ENCODE measurements at regions not wholly inside any gene's neighbourhood (a gene's known extent, or its start where the extent isn't known, plus 50 kb on each side); places are given as distances from the start of the nearest gene placed in this dataset.
A peak's percentile ranks its signal among the peaks of the same experiment; 100 is the strongest.

DNA sequence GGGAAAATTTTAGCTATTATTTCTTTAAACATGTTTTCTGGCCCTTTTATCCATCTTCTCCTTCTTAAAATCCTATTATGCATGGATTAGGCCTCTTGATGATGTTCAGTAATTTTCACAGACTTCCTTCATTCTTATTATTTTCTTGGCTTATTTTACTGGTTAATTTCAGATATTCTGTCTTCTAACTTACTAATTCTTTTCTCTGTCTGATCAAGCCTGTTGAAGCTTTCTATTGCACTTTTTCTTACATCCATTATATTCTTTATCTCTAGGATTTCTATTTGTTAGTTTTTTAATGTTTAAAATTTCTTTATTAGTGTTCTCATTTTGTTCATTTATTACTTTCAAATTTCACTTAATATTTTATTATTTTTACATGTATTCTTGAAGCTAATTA lies 105.3 kb upstream of the GALNT13 start:
- Mint-ChIP-seq H3K9me3 (ENCODE audit: low read depth, unreplicated experiment) (peaks cover 12% of the 10 kb centered on the region), H3K27ac (ENCODE audit: unreplicated experiment) (no peak overlapping the region), H3K36me3 (ENCODE audit: insufficient read depth, unreplicated experiment) (no peaks in the 10 kb centered on the region), H3K27me3 (ENCODE audit: unreplicated experiment) (no peaks in the 10 kb centered on the region), H3K4me3 (ENCODE audit: low read depth, unreplicated experiment) (no peak overlapping the region), H3K4me1 (ENCODE audit: low read depth, unreplicated experiment) (no peaks in the 10 kb centered on the region)
- intact Hi-C loops (cut with micrococcal nuclease; ENCODE audit: unreplicated experiment), result no loop called here
- no TSS peak for BruUV-seq (replicated peaks)
- CTCF ChIA-PET, result no interaction called here
- no peak for DNase-seq
- TF ChIP-seq, protein P1, sequence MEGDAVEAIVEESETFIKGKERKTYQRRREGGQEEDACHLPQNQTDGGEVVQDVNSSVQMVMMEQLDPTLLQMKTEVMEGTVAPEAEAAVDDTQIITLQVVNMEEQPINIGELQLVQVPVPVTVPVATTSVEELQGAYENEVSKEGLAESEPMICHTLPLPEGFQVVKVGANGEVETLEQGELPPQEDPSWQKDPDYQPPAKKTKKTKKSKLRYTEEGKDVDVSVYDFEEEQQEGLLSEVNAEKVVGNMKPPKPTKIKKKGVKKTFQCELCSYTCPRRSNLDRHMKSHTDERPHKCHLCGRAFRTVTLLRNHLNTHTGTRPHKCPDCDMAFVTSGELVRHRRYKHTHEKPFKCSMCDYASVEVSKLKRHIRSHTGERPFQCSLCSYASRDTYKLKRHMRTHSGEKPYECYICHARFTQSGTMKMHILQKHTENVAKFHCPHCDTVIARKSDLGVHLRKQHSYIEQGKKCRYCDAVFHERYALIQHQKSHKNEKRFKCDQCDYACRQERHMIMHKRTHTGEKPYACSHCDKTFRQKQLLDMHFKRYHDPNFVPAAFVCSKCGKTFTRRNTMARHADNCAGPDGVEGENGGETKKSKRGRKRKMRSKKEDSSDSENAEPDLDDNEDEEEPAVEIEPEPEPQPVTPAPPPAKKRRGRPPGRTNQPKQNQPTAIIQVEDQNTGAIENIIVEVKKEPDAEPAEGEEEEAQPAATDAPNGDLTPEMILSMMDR (IDR thresholded peaks at IDR 0.05; ENCODE audit: unreplicated experiment), result no peak

GRCh38 chr2:153770359-153770991 lies 101.2 kb upstream of the GALNT13 start:
- no peaks in the 10 kb centered on the region for H3K36me3 Mint-ChIP-seq (ENCODE audit: insufficient read depth, unreplicated experiment)
- H3K4me1 Mint-ChIP-seq (ENCODE audit: low read depth, unreplicated experiment), result no peaks in the 10 kb centered on the region
- H3K27me3 Mint-ChIP-seq (ENCODE audit: unreplicated experiment), result no peaks in the 10 kb centered on the region
- no TSS peak for BruUV-seq (replicated peaks)
- peaks cover 6% of the 10 kb centered on the region for H3K9me3 Mint-ChIP-seq (ENCODE audit: low read depth, unreplicated experiment)
- CTCF ChIA-PET, result interaction anchor here (0.6 to 1.1 kb wide), 2 partner anchors 25 to 605 kb away, joined by 3 to 6 read pairs; no protein-coding TSS in a partner anchor
- H3K27ac Mint-ChIP-seq (ENCODE audit: unreplicated experiment), result no peak overlapping the region
- TF ChIP-seq, protein P1 (IDR thresholded peaks at IDR 0.05; ENCODE audit: unreplicated experiment), result peak; percentile 20
- DNase-seq, result peak; percentile 7
- intact Hi-C loops (cut with micrococcal nuclease; ENCODE audit: unreplicated experiment), result loop anchor here (1.0 kb wide), 1 partner anchor 605 kb away; no protein-coding TSS in a partner anchor
- H3K4me3 Mint-ChIP-seq (ENCODE audit: low read depth, unreplicated experiment), result no peak overlapping the region

- TF ChIP-seq, protein P1 (IDR thresholded peaks at IDR 0.05; ENCODE audit: unreplicated experiment), result no peak
- no peaks in the 10 kb centered on the region for H3K27me3 Mint-ChIP-seq (ENCODE audit: unreplicated experiment)
- no peak overlapping the region for H3K4me3 Mint-ChIP-seq (ENCODE audit: low read depth, unreplicated experiment)
- H3K9me3 Mint-ChIP-seq (ENCODE audit: low read depth, unreplicated experiment), result no peaks in the 10 kb centered on the region
- H3K4me1 Mint-ChIP-seq (ENCODE audit: low read depth, unreplicated experiment), result no peaks in the 10 kb centered on the region
- no peak overlapping the region for H3K27ac Mint-ChIP-seq (ENCODE audit: unreplicated experiment)
- intact Hi-C loops (cut with micrococcal nuclease; ENCODE audit: unreplicated experiment), result no loop called here
- H3K36me3 Mint-ChIP-seq (ENCODE audit: insufficient read depth, unreplicated experiment), result no peaks in the 10 kb centered on the region
- no peak for DNase-seq
- BruUV-seq (replicated peaks), result no TSS peak
- CTCF ChIA-PET, result no interaction called here
These were observed 91.5 kb upstream of the GALNT13 start for GRCh38 chr2:153780241-153780640.

DNA sequence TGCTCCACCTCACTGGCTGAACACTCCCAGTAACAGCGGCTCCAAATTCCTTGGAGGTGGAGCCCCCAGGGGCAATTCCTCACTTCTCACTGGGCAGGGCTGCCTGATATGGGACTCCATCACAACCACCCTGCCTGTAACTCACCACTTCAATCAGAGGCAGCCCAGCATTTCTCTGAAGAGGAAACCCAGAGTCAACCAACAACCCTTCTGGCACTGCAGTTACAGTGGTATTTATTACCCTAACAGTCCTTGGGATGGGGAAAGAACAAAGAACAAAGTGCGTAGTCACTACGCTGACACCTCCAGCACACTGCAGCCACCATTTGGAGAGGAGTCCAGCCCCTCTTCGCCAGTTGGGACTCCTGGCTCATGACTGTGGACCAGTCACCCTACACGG lies 85.7 kb upstream of the GALNT13 start:
- Mint-ChIP-seq H3K27ac (ENCODE audit: unreplicated experiment) (no peak overlapping the region), H3K4me1 (ENCODE audit: low read depth, unreplicated experiment) (no peaks in the 10 kb centered on the region), H3K4me3 (ENCODE audit: low read depth, unreplicated experiment) (no peak overlapping the region), H3K9me3 (ENCODE audit: low read depth, unreplicated experiment) (no peaks in the 10 kb centered on the region), H3K36me3 (ENCODE audit: insufficient read depth, unreplicated experiment) (no peaks in the 10 kb centered on the region), H3K27me3 (ENCODE audit: unreplicated experiment) (no peaks in the 10 kb centered on the region)
- no TSS peak for BruUV-seq (replicated peaks)
- TF ChIP-seq, protein P1 (IDR thresholded peaks at IDR 0.05; ENCODE audit: unreplicated experiment), result no peak
- DNase-seq, result no peak
- intact Hi-C loops (cut with micrococcal nuclease; ENCODE audit: unreplicated experiment), result loop anchor here (5.0 kb wide), 1 partner anchor 591 kb away; no protein-coding TSS in a partner anchor
- CTCF ChIA-PET, result no interaction called here

All from Calu3 (cell line).